ENCODE measurements at regions not wholly inside any gene's neighbourhood (a gene's known extent, or its start where the extent isn't known, plus 50 kb on each side); places are given as distances from the start of the nearest gene placed in this dataset.
A peak's percentile ranks its signal among the peaks of the same experiment; 100 is the strongest.

DNA sequence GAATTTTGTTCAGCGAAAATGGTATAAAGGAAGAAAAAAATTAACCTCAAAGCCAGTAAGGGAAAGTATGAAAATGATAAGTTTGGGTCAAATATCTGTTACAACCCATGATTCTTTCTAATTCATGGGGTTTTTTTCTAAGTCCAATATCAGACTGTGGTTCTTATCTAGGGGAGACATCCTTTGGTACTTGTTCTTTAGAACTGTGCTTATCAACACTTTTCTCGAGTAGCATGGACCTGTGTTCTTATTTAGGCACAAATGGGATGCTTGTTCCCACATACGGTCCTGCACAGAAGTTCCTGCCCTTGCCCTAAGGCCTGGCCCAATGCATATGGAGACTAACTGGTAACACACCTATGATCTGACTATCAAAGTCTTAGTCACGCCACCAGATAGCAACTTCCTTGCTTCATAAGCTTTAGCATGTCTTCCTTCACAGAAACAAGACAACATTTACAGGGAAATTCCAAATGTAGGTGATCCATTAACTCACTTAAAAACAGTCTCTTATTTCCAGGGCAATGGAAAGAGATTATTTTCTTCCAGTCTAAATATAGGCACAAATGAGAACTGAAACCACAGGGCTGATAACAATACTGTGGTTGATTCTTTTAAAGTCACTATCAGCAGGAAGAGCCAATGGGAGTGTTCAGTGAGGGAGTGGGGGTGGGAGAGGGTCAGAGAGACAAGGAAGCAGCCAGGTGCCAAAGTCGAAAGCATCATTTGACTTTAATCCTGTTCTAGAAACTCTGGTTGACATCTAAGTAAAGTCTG lies 268.8 kb upstream of the ANKRD55 start:
- POLR2A ChIA-PET = no interaction called here
- Mint-ChIP-seq H3K4me3 (no peak overlapping the region), H3K4me1 (ENCODE audit: low read depth) (peaks cover 15% of the 10 kb centered on the region), H3K36me3 (no peaks in the 10 kb centered on the region), H3K9me3 (no peaks in the 10 kb centered on the region), H3K27me3 (no peaks in the 10 kb centered on the region), H3K27ac (no peak overlapping the region)
- CTCF ChIA-PET = no interaction called here
- DNase-seq = no peak
- intact Hi-C loops (cut with micrococcal nuclease) = no loop called here

DNA sequence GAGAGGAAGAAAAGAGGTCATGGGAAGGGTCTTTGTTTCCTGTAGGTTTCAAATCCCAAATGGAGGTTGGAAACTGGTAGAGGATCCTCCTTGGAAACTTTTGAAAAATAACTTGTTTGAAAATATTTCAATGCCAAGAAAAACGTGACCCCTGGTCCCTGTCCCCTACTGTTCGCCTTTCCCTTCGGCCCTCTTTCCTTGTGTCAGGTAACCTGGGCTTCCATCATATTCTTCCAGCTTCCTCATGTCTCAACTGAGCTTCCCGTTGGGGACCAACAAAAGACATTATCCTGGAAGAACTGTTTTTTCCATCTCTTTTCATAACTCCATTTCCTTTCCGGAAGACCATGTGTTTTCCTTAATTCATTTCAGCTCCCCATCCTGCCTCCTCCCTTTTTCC lies 266.8 kb upstream of the ANKRD55 start:
- ChIA-PET CTCF (no interaction called here), POLR2A (no interaction called here)
- Mint-ChIP-seq H3K4me1 (ENCODE audit: low read depth) (peaks cover 27% of the 10 kb centered on the region), H3K36me3 (no peaks in the 10 kb centered on the region), H3K27ac (no peak overlapping the region), H3K4me3 (no peak overlapping the region), H3K9me3 (no peaks in the 10 kb centered on the region), H3K27me3 (no peaks in the 10 kb centered on the region)
- no peak for DNase-seq
- intact Hi-C loops (cut with micrococcal nuclease) = no loop called here

DNA sequence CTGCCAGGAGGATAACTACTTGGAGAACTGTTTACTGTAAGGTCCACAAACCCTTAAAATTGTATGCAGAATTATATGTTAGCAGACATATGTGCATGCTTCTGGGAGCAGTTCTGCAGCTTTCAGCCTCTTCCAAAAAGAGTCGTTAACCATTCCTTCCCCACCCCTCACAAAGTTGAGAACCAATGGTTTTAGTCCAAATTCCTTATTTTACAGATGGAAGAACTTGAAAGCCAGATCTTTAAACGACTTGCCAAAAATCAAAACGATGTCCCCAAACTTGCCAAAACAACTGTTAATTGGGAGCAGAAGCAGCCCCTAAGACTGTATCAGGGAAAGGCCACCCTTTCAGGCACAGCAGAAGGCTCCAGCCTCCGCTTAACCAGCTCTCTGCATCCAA lies 266.4 kb upstream of the ANKRD55 start:
- POLR2A ChIA-PET = no interaction called here
- peaks cover 27% of the 10 kb centered on the region for H3K4me1 Mint-ChIP-seq (ENCODE audit: low read depth)
- intact Hi-C loops (cut with micrococcal nuclease) = no loop called here
- no peak for DNase-seq
- CTCF ChIA-PET = no interaction called here
- H3K9me3 Mint-ChIP-seq = no peaks in the 10 kb centered on the region
- no peak overlapping the region for H3K27ac Mint-ChIP-seq
- no peaks in the 10 kb centered on the region for H3K27me3 Mint-ChIP-seq
- no peaks in the 10 kb centered on the region for H3K36me3 Mint-ChIP-seq
- H3K4me3 Mint-ChIP-seq = no peak overlapping the region

DNA sequence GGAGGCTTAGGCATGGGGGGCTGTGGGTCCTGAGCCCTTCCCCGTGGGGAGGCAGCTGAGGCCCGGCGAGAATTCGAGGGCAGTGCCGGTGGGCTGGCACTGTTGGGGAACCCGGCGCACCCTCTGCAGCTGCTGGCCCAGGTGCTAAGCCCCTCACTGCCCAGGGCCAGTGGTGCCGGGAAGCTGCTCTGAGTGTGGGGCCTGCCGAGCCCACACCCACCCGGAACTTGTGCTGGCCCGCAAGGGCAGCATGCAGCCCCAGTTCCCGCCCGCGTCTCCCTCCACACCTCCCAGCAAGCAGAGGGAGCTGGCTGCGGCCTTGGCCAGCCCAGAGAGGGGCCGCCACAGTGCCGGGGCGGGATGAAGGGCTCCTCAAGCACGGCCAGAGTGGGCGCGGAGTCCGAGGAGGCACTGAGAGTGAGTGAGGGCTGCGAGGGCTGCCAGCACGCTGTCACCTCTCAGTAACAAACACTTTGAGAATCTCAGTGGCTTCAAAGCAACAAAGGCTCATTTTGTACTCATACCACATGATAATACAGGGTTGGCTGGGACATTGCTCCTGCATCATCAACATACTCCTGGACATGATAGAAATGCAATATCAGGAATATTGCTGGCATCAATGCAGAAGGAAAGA lies 265.7 kb upstream of the ANKRD55 start:
- Mint-ChIP-seq H3K9me3 (no peaks in the 10 kb centered on the region), H3K4me3 (no peak overlapping the region), H3K4me1 (ENCODE audit: low read depth) (peaks cover 27% of the 10 kb centered on the region), H3K27me3 (no peaks in the 10 kb centered on the region), H3K36me3 (no peaks in the 10 kb centered on the region), H3K27ac (no peak overlapping the region)
- POLR2A ChIA-PET = no interaction called here
- no peak for DNase-seq
- CTCF ChIA-PET = no interaction called here
- intact Hi-C loops (cut with micrococcal nuclease) = no loop called here

DNA sequence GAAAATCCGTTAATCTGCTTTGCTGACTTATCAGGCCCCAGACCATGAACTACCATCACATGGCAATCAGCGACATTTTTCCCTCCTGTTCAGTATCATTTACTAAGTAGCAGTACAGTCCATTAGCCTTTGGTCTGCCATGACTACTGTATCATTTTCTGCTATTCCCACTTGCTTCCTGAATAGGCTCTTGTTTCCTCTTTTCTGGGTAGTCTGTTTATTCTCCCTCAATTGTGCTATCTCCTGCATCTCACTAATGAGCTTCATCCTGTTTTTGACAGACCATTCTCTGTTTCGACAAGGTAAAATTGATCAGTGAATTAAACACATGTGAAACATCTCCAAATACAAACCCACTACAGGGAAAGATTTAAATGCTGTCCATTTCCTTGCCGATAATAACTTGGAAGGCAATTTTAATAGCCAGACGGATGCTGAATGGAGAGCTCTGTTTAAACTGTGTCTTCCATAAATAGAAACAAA lies 263.5 kb upstream of the ANKRD55 start:
- DNase-seq = no peak
- H3K36me3 Mint-ChIP-seq = no peaks in the 10 kb centered on the region
- intact Hi-C loops (cut with micrococcal nuclease) = no loop called here
- no peaks in the 10 kb centered on the region for H3K9me3 Mint-ChIP-seq
- H3K27me3 Mint-ChIP-seq = no peaks in the 10 kb centered on the region
- H3K27ac Mint-ChIP-seq = no peak overlapping the region
- H3K4me1 Mint-ChIP-seq (ENCODE audit: low read depth) = peaks cover 25% of the 10 kb centered on the region
- ChIA-PET CTCF (no interaction called here), POLR2A (no interaction called here)
- H3K4me3 Mint-ChIP-seq = no peak overlapping the region

DNA sequence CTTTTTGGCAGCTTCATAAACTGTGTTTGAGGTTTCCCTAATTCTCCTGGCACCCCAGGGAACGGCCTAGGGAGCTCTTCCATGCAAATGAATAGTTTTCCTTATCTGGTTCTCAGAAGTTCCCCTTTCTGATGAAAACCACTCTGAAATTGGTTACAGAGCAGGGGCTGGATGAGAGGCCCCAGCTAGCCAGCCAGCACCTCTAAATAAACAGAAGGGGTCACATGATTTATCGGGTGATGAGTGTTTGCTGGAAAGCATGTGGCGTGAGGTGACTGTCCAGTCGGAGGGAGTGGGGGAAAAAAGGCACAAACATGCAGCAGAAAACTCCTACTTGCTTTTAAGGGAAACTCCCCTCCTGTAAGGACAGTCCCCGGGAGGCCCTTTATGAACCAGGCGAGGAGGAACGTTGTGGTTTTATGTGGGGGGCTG lies 261.2 kb upstream of the ANKRD55 start:
- POLR2A ChIA-PET = no interaction called here
- intact Hi-C loops (cut with micrococcal nuclease) = no loop called here
- no peak overlapping the region for H3K27ac Mint-ChIP-seq
- no peaks in the 10 kb centered on the region for H3K9me3 Mint-ChIP-seq
- no peaks in the 10 kb centered on the region for H3K36me3 Mint-ChIP-seq
- H3K27me3 Mint-ChIP-seq = no peaks in the 10 kb centered on the region
- CTCF ChIA-PET = no interaction called here
- no peak overlapping the region for H3K4me3 Mint-ChIP-seq
- DNase-seq = no peak
- peaks cover 31% of the 10 kb centered on the region for H3K4me1 Mint-ChIP-seq (ENCODE audit: low read depth)

DNA sequence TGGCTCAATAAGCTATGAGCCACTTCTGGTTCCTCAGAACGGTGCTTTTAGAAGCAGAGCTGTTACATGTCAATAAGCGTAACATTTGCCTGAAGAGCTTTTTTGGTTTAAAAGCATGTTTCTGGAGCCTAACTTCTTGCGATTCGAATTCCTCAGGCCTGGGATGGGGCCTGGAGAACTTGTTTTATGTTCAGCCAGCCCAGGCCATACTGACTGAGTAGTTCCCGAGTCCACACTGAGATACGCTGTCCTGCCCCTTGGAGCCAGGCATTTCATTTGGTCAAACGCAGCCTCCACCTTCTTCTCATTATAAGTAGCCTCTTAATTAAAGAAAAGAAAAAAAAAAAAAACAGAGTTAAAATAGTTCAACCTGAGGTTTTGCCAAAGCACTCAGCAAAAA lies 260.6 kb upstream of the ANKRD55 start:
- CTCF ChIA-PET = no interaction called here
- POLR2A ChIA-PET = no interaction called here

DNA sequence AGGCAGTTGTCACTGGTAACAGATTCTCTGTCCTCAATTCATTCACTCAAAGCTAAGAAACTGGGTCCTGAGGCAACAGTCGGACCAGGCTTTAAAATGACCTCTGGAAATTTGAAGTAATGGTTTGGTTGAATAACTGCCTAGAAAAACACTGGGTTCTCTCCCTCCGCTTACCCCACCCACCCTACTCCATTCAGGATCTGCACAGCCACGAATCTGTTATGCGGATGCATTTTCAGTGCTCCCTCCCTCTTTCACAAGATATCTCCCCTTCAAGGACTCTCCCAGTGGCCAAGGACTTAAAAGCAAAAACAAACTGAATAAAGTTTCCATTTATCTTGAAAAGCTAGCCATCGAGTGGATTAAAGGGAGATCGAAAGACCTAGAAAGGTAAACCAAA lies 260.2 kb upstream of the ANKRD55 start:
- POLR2A ChIA-PET = no interaction called here
- H3K9me3 Mint-ChIP-seq = no peaks in the 10 kb centered on the region
- H3K27ac Mint-ChIP-seq = no peak overlapping the region
- DNase-seq = no peak
- peaks cover 31% of the 10 kb centered on the region for H3K4me1 Mint-ChIP-seq (ENCODE audit: low read depth)
- no peaks in the 10 kb centered on the region for H3K27me3 Mint-ChIP-seq
- no peaks in the 10 kb centered on the region for H3K36me3 Mint-ChIP-seq
- CTCF ChIA-PET = no interaction called here
- no peak overlapping the region for H3K4me3 Mint-ChIP-seq
- intact Hi-C loops (cut with micrococcal nuclease) = no loop called here

More for the DNA sequence above, 260.6 kb upstream of the ANKRD55 start:
- no peaks in the 10 kb centered on the region for H3K9me3 Mint-ChIP-seq
- no peaks in the 10 kb centered on the region for H3K36me3 Mint-ChIP-seq
- H3K27me3 Mint-ChIP-seq = no peaks in the 10 kb centered on the region
- intact Hi-C loops (cut with micrococcal nuclease) = no loop called here
- no peak overlapping the region for H3K4me3 Mint-ChIP-seq
- no peak for DNase-seq
- no peak overlapping the region for H3K27ac Mint-ChIP-seq
- H3K4me1 Mint-ChIP-seq (ENCODE audit: low read depth) = peaks cover 31% of the 10 kb centered on the region

DNA sequence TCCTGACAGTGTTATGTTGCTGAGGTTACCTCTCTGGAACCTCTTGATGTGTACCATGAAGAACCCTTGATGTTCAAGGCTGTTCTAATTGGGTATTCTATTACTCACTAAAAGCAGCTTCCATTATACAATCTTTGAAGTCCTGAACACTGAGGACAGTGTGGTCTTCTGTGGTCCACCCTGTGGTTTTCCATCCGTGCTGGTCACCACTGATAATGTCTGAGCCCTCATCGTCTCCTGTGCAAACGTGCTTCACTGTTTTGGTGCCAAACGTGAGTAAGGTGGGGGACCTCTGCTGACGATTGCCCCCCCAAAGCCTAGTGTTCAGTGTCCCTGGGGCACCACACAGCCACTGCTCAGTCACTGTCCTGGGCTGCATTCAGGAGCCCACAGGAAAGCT lies 259.7 kb upstream of the ANKRD55 start:
- intact Hi-C loops (cut with micrococcal nuclease) = no loop called here
- peaks cover 31% of the 10 kb centered on the region for H3K4me1 Mint-ChIP-seq (ENCODE audit: low read depth)
- H3K9me3 Mint-ChIP-seq = no peaks in the 10 kb centered on the region
- CTCF ChIA-PET = no interaction called here
- DNase-seq = no peak
- no peaks in the 10 kb centered on the region for H3K36me3 Mint-ChIP-seq
- H3K27me3 Mint-ChIP-seq = no peaks in the 10 kb centered on the region
- POLR2A ChIA-PET = no interaction called here
- no peak overlapping the region for H3K4me3 Mint-ChIP-seq
- H3K27ac Mint-ChIP-seq = no peak overlapping the region

DNA sequence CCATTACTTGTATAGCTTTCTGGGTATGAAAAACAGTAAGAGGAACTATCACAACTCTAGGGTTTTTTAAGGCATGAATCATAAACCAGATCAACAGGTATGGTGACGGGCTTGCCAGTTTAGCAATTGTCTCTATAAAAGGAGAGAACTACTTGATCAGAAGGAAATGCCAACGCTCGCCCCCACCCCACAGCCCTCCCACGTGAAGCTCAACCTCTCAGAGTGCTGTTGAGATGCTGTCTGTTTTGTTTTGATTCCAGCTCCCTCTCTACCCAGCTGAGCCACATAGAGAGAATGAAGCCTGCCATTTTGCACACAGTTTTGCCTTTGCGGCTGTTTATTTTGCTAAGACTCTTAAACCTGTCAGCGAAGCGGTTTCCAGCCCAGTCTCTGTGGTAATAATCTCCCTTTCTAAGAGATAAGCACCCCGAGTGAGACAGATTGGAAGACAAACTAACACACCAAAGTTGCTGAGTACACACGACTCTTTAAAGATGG lies 257.9 kb upstream of the ANKRD55 start:
- H3K4me3 Mint-ChIP-seq = peak overlapping the region; percentile 23
- no peaks in the 10 kb centered on the region for H3K36me3 Mint-ChIP-seq
- peaks cover 20% of the 10 kb centered on the region for H3K4me1 Mint-ChIP-seq (ENCODE audit: low read depth)
- H3K27ac Mint-ChIP-seq = peak overlapping the region; percentile 56
- peak; percentile 73 for DNase-seq
- no peaks in the 10 kb centered on the region for H3K27me3 Mint-ChIP-seq
- ChIA-PET POLR2A (no interaction called here), CTCF (interaction anchor here (1.3 kb wide), 1 partner anchor 350 kb away, joined by 4 read pairs; no protein-coding TSS in a partner anchor)
- intact Hi-C loops (cut with micrococcal nuclease) = no loop called here
- H3K9me3 Mint-ChIP-seq = peaks cover 11% of the 10 kb centered on the region

DNA sequence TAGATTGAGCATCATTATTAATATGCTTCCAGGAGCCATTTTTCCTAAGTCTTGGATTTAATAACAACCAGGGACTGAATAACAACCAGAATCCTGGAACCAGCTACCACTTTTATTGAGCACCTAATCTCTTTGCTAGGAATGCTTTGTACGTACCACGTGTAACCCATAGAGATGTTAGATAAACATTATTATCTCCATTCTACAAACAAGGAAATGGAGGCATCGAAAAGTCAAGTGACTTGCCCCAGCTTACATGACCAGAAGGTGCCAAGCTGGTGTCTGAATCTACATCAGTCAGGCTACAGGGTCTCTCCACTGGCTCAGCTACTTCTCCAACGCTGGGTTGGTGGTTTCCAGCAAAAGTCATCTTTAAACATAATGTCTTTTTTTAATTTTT lies 256.1 kb upstream of the ANKRD55 start:
- Mint-ChIP-seq H3K27ac (no peak overlapping the region), H3K4me1 (ENCODE audit: low read depth) (peaks cover 17% of the 10 kb centered on the region), H3K36me3 (no peaks in the 10 kb centered on the region), H3K9me3 (peaks cover 11% of the 10 kb centered on the region), H3K4me3 (no peak overlapping the region), H3K27me3 (no peaks in the 10 kb centered on the region)
- ChIA-PET CTCF (interaction anchor here (1.0 to 1.4 kb wide), 2 partner anchors 9 to 218 kb away, joined by 3 to 4 read pairs; no protein-coding TSS in a partner anchor), POLR2A (no interaction called here)
- intact Hi-C loops (cut with micrococcal nuclease) = loop anchor here (10.0 kb wide), 1 partner anchor 126 kb away; no protein-coding TSS in a partner anchor
- DNase-seq = no peak

DNA sequence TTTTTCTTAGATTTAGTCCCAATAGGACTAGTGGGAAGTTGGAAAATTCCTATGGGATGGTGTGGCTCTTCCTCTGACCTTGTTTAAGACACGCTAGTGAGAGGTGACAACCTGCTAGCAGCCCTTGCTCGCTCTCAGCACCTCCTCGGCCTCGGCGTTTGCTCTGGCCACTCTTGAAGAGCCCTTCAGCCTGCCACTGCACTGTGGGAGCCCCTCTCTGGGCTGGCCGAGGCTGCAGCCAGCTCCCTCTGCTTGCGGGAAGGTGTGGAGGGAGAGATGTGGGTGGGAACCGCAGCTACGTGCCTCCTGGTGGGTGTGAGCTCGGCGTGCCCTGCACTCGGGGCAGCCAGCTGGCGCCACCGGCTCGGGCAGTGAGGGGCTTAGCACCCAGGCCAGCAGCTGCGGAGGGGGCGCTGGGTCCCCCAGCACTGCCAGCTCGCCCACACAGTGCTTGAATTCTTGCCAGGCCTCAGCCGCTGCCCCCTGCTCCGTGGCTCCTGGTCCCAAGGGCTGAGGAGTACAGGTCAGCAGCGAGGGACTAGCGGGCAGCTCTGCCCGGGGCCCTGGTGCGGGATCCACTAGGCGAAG lies 254.5 kb upstream of the ANKRD55 start:
- H3K27me3 Mint-ChIP-seq = no peaks in the 10 kb centered on the region
- ChIA-PET CTCF (interaction anchor here (0.8 kb wide), 1 partner anchor 351 kb away, joined by 3 read pairs; no protein-coding TSS in a partner anchor), POLR2A (no interaction called here)
- peaks cover 11% of the 10 kb centered on the region for H3K9me3 Mint-ChIP-seq
- no peak overlapping the region for H3K4me3 Mint-ChIP-seq
- no peak for DNase-seq
- peaks cover 17% of the 10 kb centered on the region for H3K4me1 Mint-ChIP-seq (ENCODE audit: low read depth)
- intact Hi-C loops (cut with micrococcal nuclease) = loop anchor here (10.0 kb wide), 1 partner anchor 127 kb away; no protein-coding TSS in a partner anchor
- no peak overlapping the region for H3K27ac Mint-ChIP-seq
- no peaks in the 10 kb centered on the region for H3K36me3 Mint-ChIP-seq
